HG02678 (cell line): ENCODE measurements at regions not wholly inside any gene's neighbourhood (a gene's known extent, or its start where the extent isn't known, plus 50 kb on each side); places are given as distances from the start of the nearest gene placed in this dataset.

ENCODE experiments used
- ATAC-seq: cut with Tn5 transposase; IDR thresholded peaks from one replicate; pipeline ENCODE4 v1.9.1; 2021; ENCODE audit warnings: mild to moderate bottlenecking, moderate library complexity; ENCODE audit not compliant: unreplicated experiment

DNA sequence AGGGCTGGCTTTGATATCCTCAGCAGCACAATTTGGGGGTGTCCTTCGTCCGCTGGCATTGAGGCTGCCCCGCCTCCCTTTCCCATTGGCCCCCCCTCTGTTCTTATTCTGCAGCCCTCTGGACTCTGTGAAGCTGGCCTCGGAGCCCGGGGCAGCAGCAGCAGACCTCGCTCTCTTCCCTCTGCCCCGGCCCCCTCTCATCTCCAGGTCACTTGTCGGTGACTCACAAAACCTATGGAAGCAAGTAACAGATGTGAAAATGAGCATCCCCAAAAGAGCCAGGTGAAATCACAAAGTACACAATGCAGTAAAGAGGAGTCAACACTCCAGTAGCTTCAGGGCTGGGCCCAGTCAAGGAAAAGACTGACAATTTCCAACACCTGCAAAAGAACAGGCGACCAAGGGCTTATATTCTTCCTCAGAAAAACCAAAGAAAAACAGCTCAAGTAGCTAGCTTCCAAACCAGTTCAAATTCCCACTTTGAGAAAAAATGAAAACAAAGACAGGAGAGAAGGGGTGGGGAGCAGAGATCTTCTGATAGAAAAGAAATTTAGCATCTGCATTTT is 97.5 kb downstream of the ZNF608 start:
- ATAC-seq, result no peak

DNA sequence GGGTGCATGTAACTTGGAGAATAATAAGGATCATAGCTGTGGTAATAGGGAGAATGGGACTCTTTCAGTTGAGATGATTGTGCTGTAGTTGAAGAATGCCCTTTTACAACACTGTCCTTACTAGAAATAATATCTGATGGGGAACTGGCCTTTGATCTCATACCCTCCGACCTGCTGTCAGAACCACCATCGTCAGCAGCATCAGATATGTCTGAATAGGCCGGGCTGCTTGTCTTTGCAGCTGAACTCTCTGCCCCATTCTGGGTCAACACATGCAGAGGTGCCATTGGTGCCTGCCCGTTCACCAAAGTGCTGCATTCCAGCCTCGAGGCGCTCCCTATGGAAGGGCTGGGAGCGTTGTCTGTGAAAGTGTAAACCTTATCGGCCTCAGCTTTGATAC is 99.1 kb downstream of the ZNF608 start:
- no peak for ATAC-seq

DNA sequence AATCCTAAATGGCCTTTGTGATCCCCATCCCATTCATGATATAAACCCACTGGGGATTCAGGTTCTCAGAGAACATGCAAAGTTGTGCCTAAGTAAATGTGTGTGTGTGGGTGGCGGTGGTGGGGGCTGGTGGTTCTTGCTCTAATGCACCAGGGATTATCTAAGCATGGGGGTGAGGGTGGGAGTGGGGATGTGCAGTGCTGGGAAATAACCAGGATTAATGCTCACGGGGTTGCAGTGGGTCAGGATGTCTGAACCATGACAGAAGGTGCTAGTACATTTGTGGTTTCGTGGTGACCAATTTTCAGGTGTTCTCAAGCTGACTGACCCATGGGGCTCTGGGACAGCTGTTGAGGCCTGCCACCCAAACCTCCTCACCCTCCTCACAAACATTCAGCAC is 101.0 kb downstream of the ZNF608 start:
- peak; percentile 11 for ATAC-seq

DNA sequence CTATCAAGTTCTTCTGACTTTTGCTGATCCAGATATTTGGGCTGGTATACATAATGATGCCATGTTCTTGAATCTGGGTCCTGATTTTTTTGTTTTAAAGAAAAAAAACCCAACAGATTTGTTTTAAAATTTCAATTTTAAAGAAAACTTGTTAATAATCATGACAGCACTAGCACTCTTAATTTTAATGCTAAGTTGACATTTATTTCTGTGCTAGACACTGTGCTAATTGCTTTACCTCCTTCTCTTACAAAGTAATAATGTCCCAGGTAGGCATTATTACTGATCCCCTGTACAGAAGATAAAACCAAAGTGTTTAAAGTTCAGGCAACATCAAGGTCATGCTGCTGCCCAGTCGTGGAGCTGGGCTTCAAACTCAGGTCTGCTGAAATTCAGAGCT is 101.9 kb downstream of the ZNF608 start:
- ATAC-seq, result no peak

DNA sequence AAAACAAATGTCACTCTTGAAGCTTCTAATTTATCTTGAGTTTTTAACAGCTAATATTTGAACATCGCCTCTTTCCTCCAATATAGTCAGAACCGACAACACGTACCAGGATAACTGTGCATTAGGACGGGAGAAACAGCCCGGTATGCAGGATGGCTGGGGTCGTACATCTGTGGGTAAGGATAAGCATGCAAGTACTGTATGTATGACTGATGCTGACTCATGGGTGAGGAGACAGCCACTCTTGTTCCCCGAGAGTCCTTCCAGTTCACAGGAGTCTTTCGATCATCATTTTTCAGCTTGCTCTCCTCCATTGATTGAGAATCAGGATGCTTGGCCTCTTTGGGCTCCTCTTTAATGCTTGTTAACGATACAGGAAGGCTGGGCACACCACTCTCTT is 102.3 kb downstream of the ZNF608 start:
- ATAC-seq, result no peak

DNA sequence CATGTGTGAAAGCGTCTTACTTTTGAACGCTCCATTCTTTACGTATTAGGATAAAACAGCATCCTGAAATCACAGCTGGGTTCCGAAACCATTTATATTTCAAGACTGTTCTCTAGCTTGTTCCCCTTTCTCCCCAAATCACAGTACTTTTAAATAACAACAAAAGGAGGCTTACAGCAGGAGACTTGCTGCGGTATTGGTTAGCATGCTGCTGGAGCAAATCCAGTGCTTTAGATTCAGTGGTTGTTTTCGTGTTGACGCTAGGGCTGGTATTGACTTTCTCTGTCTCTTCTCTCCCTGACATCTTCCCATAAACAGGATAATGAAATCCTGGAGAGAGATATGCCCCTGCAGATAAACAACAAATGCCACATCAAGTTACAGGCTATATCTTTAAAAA is 103.1 kb downstream of the ZNF608 start:
- no peak for ATAC-seq

DNA sequence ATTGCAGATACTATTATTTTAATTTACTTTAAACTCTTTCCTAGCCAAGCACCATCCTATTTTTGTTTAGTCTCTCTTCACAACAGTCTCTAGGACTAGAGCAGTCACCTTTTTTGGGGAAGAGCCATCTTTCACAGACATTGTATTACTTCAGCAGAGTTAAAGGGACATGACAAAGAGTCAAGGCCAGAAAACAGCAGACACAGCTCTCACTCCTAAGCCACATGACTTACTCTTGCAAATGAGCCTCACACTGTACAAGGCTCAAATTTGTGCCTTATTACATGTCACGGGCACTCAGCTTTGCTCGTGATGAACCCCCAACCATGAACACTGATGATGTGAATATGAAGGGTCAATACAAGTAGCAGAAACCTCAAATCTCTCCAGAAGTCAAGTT is 104.3 kb downstream of the ZNF608 start:
- ATAC-seq, result no peak

DNA sequence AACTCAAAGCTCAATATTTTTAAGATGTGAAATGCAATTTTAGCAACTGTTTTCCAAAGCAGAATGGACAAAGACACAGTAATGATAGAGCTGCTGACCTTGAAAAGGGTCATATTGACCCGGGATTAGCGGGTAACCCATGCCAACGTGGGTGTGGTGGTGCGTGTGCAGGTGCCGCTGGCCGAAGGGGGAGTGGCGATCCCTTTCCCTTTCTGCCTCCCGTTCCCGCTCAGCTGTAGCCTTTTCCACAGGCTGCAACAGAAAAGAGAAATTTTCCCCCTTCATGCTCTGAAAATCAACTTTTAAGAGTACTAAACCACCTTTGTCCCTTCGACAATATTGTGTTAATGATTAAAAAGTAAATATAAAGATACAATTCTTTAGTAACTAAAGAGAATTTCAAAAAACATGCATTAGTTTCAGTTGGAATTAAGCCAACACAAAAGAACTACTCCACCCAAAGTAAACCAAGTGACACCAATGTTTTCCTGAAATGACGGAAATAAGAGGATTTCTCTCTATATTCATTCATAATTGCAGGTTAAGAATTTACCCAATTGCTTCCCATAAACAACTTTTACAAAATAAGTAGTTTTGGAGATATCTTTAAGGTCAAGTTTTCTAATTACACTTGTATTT is 105.2 kb downstream of the ZNF608 start:
- ATAC-seq, result no peak

DNA sequence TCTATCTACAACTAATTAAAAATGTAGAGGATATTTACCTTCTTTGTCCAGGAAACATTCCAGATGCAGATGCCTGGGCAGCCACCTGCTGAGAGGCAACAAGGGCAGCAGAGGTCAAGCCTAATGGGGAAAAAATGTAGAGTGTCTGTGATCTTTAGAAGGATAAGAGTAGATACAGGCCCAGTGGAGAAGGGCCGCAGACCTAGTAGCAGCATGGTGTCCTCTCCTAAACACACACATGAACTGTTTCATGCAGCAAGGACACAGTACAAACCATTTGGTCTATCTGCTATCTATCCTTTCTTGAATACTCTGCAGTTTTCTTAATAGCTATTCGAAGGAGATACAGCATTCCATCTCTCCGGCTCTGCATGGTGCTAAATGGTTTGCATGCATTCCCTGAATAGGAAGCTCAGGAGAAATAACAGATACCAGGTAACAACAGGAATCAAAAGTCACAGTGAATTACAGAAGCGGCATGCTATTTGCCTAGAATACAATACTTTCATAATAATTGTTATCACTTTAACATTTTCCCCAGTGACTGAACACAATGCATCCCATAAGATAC is 107.3 kb downstream of the ZNF608 start:
- no peak for ATAC-seq

DNA sequence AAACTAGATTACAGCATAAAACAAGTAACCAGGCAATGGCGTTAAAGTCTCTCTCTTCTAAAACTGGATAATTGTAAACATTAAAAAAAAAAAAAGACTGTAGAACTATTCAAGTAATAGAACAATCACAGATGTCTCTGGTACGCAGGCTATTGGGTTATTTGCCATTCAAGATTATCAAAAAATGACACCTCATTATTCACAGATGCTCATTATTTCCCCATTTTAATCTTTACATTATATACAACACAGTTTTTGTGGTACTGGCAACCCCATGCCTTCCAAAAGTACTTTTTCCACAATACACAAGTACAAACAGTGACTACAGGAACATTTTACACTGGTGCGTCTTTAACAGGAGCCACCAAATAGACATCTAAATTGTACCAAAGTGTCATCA is 109.4 kb downstream of the ZNF608 start:
- ATAC-seq, result no peak

DNA sequence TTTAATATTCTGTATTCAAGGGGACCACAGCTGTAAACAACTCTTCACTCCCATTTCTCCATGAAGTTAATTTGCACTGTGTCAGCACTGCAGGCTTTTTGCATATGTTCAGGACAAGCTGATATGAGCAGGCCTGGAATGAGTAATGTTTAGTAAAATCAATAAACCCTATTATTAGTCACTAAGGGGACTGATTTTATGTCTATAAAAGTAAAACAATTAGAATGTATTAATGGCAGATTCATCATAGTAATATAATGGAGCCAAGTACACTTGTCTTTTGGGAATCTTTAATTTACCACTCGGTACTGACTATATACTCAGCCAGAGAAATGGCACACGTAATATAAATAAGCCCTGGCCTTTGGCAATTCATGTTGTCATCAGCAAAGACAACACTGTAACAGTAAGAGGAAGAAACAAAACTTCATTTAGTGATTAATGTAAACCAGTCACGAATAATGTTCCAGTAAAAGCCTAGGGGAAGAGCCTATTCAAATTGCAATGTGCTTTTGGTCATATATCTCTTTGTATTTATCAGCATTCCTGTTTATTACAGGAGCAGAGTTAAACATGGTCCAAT is 111.6 kb downstream of the ZNF608 start:
- ATAC-seq, result no peak

DNA sequence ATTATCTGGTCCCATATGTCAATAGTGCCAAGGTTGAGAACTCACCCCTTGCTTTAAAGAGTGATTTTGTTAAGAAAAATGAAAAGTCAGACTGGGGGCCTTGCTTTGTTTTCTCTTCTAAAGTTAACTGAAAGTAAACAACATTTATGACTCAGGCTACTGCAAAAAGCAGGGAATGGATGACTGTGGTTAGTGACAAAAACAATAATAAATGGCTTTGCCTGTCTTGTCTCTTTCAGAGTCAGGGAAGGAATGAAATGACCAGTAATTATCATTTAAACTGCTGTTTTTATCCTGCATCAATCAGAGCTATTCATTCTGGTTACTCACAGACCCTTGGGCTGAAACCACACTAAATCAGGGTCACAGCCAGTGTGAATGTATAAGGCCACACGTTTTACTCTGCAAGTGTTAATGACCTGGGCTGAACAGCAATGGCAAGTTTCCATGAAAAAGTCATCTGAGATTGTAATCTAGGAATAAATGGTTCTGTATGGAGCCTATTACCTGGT is 112.2 kb downstream of the ZNF608 start:
- ATAC-seq, result no peak

DNA sequence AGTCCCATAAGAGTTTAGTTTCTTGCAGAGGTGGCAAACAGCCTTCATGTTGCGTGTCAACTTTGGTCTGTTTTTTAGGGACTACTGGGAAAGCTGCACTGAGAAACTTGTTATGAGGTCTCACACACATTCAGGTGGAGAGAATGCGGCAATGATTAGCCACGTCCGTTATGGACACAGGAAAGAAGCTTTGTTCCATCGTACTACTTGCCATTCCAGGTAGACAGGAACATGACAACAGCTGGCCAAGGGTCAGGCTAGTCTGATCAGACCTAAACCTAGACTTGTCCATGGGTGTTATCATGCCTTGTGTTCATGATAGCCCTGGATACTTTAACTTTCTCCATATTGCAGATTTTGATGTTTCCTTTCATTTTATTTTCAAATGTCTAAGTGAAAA is 113.2 kb downstream of the ZNF608 start:
- no peak for ATAC-seq

DNA sequence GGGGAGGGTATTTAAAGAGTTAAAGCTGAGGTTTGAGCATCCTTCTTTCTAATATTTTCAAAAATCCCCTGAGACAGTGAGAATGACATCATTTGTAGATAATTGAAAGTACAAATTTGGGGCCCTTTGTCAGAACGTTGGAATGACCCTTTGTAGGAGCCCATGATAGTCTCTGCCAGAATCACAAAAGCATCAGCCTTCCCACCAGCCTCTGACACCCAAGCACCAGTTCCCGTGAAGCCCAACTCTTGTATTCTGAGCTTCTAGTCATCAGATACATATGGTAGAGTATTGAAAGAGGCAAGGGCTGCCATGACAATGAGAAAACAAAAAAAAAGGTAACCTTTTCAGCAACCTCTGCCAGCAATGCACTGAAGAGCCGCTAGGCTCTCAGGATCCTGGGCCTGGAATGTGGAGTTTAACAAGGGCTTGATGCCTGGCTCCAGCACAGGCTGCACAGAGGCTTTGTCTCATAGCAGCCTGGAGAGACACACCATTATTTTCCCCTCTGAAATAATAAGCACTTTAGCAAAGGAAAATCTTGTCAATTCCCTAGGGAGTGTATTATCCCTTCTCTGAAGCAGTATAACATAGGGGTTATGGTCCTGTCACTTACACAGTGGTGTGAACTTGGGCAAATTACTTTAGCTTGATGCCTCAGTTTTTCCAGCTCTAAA is 114.4 kb downstream of the ZNF608 start:
- ATAC-seq, result no peak

DNA sequence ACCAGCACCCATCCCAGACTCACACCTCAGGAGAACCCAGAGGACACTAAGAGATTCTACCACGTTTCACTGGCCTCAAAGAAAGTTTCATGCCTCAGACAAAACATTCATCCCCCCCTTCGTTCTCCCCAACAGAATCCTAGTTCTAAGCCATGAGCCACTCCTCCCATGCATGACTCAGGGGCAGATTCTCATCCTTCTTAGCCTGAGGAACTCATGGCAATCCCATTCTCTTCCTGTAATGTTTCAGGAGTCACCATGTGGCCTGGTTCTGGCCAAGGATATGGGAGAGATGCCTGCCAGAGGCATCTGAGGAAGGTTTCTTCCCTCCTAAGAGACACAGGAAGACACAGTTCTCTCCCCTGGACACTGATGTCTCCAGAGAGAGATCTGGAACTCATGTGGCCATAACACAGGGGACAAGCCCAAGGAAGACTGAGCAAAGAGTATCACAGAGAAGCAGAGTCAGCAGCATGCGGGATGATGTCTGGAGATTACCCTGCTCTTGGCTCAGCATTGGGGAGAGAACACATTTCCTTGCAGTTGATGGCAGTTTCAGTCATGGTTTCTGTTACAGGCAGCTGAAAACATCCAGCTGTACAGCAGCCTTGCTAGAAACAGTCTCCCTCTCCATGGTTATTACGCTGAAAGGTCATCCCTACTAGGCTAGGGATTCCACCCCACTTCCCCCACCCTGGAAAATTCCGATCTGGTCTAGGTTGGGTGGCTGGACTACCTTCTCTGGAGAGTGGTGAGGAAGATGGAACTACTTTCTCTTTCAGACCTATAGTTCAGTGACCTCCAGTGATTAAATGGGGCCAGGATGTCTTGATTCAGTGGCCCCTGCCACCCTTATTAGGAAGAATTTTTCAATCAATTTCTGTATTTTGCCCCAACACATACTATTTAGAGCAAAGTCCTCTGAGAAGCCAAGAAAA is 115.4 kb downstream of the ZNF608 start:
- peak; percentile 87 for ATAC-seq

DNA sequence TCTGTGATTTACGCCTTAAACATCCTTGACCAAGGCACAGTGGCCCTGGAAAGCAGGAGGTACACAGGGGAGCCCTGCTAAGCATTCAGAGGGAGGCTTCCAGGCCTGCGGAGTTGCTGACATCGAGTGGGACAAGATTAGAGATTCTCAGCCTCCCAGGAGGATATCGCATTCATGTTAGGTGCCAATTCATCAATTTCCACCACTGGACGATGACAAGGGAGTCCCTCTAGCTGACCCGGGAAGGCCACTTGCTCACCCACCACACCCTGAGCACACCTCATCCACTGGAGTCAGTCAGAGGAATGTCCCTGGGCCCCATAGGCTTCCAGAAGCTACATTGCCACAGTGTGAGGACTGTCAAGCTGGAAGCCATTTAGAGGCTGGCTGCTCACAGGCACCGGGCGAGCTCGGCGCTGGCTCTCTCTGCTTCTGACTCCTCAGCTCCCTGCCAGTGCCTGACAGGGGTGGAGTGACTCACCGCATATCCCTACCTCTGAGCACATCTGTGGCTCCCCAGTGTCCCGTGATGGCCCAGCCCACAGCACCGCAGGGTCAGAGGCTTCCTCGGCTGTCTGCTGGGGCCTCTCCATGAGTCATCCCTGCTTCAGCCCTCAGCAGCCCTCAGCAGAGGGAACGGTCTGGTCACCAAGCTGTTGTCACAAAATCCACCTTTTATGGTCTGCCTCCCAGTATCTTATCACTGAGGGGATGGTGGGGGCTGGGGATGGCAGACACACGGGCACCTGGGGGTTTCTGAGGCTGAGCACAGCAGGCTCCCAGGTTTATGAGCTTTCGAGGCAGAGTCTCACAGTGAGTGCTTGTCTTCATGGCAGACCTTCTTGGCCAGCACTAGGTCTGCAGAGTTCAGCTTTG is 117.5 kb downstream of the ZNF608 start:
- no peak for ATAC-seq

DNA sequence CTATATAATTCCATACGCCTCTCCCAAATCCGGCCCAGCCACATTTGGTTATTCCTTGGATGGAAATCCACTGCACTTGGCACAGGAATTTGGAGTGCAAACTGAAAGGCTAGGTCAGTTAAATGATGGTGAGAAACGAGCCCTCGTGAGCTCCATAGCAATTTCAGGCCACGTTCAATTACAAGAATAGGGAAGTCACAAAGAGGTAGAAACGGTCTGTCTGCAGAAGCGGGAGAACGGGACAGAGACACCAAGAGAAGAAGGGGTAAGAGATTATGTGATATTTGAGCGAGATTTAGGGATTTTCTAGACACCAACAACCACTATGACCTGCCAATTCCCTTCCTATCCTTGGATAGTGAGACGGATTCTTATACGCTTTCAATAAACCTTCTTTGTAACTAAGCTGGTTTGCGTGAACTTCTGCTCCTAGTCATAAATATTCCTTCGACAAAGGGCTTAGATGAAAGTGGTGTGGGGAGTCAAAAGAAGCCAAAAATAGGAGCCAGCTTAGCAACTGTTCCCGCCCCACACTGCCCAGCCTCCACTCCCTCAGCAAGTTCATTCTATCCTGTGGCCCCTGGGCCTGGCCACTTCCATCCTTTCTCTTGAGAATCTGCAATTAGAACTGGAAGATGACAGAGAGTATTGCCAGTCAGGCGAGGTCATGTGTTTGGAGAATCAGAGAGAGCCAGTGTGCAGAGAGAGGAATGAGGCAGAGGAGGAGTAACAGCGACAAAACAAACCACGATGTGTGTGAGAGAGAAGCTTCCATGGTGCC is 118.4 kb downstream of the ZNF608 start:
- ATAC-seq, result no peak

DNA sequence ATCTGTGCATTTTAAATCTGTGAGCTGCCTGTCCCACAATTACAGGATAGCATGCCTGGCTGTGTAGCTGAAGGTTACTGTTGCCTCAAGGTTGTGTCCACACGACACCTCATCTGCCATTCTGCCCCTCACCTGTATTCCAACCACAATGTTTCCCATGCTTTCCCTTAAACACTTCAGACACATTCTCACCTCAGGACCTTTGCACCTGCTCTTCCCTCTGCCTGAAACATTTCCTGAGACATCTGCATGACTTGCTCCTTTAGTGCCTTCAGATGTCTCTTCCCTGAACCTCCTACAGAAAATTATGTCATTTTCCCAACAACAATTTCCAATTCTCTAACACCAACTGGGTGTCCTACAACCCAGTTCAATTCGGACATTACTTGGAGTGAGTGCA is 120.4 kb downstream of the ZNF608 start:
- ATAC-seq, result no peak

DNA sequence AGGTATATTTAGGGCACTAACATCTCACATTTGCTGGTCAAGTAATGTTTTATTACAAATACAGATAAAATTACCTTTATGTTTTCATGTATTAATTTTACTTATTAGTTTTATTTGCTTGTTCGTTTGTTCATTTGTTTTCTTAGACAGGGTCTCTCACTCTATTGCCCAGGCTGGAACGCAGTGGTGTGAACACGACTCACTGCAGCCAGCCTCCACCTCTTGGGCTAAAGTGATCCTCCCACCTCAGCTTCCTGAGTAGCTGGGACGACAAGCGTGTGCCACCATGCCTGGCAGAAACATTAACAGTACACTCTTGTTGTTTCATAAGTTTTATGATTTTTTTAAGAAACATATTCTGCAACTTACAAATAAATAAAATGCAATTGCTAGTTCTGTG is 123.2 kb downstream of the ZNF608 start:
- ATAC-seq, result no peak
